KG1 (cell line): ENCODE measurements at regions not wholly inside any gene's neighbourhood (a gene's known extent, or its start where the extent isn't known, plus 50 kb on each side); places are given as distances from the start of the nearest gene placed in this dataset.
"Not testable (repeated sequence)": the region's sequence is repeated elsewhere in the genome, so short reads cannot be mapped to it uniquely, and the experiment has no call there.

Experiments used
- DNase-seq: peaks from one replicate; lab custom pipeline; 2025; lab: John Stamatoyannopoulos, UW

DNA sequence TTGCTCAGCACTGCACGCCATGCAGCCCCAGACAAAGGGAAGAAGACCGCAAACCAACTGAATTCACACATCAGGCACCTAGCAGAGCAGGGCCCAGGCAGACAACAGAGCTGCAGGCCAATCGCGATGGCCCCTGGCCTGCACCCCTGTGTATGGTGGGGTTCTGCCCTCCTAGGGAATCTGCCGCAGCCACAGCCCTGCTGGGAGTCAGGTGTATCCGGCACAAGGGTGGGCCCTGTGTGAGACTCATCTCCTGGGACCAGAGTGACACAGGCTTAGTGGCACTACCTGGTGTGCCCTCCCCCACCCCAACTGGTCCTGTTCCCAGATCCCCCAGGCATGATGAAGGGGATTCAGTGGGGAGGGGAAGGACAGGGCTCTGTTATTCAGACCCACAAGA, 122.8 kb downstream of the ATPSCKMT start:
- no peak for DNase-seq

DNA sequence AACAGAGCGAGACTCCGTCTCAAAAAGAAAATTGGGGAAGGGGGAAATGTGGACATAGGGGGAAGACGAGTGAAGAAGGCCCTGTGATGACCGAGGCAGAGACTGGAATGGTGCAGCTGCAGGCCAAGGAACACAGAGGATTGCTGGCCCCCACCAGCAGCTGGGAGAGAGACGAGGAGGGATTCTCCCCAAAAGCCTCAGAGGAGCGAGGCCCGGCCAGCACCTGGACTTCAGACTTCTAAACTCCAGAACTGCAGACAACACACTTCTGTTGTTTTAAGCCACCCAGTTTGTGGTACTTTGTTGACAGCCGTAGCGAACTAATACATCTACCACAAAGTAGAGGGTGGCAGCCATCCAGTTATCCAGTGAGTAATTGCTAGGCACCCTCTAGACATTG, 124.6 kb downstream of the ATPSCKMT start:
- DNase-seq, result no peak

DNA sequence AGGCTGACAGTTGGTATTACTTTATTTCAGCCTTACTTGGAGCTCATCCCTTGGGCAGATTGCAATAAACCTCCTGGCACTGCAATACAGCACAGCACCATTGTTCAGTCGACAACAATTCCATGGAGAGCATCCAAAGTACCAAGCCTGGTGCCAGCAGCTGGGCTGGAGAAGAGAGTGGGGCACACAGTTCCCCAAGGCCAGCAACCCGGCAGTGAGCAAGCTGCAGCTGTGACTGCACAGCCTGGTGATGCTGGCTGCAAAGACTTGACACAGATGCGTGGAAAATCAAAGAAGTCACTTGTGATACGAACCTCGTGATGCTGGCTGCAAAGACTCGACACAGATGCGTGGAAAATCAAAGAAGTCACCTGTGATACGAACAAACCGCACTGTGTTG, 125.4 kb downstream of the ATPSCKMT start:
- no peak for DNase-seq

DNA sequence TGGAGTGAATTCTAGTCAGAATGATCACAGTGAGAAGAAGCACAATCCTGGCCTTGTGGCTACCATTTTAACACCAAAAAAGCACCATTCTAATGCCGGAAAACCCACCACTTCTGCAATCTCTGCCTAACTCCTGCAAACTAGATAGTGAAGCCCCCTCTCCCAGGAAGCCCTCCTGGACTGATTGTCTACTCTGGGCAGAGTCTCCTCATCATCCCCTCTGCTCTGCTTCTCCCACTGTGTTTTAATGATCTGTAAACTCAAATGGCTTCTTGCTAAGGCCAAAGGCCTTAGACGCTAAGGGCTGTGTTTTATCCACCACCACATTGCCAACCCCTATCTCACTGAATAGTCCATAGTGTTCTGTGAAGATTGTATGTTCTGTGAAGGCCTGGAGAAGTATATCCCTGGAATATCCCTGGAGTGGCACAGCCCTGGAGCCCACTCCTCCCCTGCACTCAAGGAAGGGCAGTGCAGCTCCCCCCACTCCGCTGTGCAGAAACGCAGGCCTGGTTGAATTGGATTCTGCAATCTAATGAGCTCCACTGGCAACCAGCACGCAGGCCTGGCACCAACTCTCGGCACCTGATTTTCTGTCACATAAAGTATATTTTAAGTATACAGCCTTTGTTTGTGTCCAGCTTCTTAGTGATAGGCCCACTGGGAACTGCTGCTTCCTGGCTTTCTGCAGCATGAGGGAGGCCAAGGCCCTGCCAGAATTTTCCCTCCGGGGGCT, 126.3 kb downstream of the ATPSCKMT start:
- DNase-seq, result no peak

DNA sequence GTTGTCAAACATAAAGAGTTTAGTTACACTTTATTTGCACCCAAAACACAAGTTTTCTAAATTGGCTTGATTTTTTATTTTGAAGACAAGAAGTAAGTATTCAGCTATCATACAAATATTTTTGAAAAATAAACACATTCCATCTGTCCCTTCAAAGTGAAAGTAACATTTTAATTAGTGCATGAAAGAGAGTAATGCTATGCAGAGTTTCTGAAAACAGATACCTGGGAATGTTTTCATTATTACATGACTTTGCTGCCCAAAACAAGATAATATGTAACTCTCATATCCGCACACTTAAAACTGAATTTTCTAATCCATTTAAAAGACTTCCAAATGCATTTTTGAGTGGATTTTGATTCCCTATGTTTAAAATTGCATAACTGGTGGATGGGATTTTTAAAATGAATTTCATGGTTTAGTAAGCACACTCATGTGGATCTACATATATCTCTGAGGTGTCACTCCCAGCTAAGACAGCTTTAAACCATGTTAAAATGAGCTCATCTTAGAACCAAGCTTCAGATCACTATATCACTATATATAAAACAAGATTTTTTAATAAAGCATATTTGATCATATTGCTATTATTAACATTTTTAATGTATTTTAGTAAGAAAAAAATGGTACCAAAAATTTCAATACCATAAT, 127.5 kb downstream of the ATPSCKMT start:
- DNase-seq, result no peak

DNA sequence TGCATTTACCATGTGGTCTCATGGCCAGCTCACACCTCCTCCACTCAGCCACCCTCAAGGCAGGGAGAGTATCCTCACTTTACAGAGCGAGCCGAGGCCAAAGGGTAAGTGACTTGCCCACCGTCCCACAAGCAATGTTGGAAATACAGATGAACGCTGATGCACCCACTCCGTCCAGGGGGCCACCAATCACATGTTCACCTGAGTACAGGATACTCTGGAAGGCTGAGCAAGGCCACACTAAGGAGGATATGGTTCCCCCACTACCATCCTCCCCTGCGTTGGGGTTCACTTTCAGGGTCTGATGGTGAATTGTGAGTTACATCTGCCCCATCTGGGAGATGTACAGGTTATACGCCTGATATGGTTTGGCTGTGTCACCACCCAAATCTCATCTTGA, 128.8 kb downstream of the ATPSCKMT start:
- DNase-seq, result no peak

DNA sequence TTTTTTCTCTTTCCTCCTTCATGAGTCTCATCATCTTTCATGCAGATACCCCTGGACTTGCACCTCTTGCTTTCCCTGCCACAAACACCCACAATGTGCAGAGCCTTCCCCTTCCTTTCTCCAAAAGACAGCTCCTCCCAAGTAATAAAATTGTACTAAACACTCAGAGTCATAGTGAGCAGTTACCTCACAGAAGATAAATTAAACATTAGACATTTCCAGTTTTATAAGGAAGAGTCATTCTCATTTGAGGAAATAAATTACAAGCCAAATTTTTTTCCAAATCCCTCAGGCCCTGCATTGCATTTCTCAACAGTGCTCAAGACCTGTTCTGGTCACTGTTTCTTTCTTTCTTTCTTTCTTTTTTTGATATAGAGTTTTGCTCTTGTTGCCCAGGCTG, 131.5 kb downstream of the ATPSCKMT start:
- DNase-seq, result no peak

DNA sequence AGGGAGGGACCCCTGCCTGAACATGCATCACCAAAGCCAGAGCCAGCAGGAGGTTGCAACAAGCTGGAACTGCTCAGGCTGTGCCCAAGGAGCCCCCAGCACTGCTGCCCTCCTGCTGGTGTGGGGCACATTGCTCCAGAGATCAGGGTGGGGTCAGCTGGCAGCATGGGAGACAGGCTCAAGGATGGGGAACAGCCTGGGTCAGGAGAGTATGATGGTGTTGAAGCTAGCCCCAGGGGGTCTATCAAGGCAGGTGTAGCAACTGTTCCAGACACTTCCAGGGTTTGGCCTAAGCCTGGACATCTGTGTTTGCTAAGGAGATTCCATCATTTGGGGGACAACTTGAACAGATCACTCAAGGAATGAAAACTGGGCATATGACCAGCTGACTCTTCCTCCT, 133.1 kb downstream of the ATPSCKMT start:
- no peak for DNase-seq

DNA sequence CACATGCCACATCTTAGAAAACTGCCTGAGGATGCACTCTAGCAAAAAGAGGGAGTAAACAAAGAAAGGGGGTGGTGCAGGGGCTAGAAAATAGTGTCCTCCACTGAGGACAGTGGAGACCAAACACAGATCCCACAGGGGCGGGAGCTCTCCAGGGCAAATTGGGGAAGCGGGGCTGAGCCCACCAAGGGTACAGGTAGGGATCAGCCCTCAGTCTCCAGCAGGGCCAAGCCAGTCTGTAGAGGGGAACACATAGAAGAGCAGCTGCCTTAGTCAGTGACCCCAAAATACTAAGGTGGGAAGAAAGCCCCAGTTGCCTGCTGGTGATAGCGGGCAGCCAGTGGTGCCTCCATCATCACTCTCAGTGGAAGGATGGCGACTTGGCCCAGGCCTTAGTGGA, 134.0 kb downstream of the ATPSCKMT start:
- no peak for DNase-seq

DNA sequence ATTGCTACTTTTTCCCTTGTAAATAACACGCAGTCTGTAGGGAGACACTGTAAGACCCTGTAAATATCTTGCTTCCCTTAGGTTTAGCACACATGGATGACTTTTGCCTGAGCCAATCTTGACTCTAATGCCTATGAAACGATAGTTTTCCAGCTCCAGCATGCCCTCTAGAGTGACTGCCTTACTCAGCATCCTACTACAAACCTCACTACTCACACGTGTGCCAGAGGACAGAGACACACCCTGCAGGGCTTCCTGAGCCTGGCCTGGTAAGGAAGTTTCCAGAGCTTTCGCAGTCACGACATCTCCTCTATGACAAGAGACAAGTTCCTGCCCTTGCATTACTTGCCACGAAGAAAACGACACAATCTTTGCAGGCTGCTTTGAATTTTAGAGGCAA, 138.1 kb downstream of the ATPSCKMT start:
- no peak for DNase-seq

DNA sequence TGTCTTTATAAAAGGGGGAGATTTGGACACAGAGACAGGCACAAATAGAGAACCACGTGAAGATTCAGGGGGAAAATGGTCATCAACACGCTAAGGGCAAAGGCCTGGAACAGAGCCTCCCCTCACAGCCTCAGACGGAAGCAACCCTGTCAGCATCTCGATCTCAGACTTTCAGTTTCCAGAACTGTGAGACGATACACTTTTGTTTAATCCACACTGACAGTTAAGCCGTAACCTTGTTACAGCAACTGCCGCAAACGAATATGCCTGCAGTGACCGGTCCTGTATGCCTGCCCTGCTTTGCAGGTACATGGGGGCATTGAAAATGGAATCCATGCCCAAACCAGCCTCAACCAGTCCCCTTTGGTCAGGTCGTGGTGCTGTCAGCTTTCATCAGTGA, 139.5 kb downstream of the ATPSCKMT start:
- no peak for DNase-seq

DNA sequence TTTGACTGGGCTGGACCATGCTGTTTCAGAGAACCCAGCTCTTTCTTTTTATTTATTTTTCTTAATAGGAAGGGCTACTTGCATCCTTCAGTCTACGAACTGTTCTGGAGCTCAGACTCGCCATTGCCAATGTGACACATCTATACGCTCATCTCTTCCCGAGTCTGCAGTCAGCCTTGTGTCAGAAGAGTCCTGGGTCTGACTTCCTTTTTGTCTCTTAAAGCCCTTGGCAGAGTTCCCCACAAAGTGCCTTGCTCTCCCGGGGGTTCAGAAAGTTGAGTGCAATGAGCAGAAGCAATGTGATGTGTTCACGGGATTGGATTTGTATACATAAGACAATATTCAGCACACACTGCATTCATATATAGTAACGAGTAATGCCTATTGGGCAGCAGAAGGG, 140.4 kb downstream of the ATPSCKMT start:
- no peak for DNase-seq

DNA sequence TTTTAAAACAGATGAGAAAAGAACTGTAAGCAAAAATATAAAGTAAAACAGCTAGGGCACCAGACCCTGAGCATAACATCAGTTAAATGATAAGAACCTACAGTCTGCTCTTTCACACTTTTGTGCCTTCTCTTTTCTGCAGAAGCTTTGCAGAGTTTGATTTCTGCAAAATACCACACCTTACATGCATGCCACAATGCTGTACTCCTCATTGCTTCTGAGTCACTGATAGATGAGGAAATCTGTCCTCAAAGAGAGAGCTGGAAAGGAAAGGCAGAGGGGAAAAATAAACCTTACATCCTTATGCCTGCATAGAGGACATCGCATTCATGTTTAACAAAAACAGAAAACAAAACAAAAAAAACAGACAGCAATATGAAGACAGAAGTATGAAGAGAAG, 142.9 kb downstream of the ATPSCKMT start:
- DNase-seq, result no peak

DNA sequence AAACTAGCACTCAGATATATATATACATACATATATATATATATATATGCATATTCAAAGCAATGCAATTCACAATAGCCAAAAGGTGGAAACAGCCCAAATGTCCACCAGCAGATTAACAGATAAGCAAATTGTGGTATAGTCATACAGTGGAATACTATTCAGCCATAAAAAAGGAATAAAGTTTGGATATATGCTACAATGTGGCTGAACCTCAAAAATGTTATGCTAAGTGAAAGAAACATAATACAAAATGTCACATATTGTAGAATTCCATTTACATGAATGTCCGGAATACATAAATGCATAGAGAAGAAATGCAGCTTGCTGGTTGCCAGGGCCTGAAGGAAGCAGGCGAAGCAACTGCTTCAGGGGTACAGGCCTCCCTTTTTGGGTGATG, 143.4 kb downstream of the ATPSCKMT start:
- no peak for DNase-seq

DNA sequence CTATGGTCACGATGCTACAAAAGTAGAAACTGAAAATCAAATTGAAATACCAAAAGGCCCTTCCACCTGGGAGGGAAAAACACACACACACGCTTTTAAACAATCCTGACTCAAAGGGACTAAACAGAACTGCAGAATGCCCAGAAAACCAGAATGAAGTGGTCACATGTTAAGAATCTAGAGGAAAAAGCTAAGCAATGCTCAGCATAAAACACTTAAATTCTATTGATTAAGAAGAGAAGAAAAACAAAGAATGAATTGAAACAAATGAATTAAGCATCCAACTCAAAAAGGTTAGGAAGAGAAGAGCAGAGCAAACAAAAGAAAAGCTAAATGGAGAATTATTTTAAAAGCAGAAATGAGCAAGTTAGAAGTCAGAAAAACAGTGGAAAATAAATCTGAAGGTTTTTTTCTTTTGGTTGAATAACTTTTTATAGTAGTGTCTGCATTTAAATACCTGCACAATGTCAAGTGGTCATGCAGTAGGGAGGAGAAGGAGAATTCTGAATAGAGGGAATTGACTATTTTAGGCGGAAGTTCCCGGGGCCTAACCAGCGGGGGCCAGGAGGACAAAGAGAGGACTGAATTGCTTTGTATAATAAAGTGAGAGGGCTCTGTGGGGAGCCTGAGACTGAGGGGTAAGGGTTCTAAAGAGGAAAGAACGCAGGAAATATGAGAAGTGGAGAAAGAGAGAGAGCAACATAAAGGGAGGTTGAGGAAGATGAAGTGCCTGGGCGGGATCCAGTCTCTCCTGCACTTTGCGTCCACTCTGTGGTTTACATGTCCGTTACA, 146.8 kb downstream of the ATPSCKMT start:
- no peak for DNase-seq

DNA sequence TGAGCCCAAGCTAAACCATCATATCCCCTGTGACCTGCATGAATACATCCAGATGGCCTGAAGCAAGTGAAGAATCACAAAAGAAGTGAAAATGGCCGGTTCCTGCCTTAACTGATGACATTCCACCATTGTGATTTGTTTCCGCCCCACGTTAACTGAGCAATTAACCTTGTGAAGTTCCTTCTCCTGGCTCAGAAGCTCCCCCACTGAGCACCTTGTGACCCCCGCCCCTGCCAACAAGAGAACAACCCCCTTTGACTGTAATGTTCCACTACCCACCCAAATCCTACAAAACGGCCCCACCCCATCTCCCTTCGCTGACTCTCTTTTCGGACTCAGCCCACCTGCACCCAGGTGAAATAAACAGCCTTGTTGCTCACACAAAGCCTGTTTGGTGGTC, 147.5 kb downstream of the ATPSCKMT start:
- DNase-seq, result not testable (repeated sequence)

DNA sequence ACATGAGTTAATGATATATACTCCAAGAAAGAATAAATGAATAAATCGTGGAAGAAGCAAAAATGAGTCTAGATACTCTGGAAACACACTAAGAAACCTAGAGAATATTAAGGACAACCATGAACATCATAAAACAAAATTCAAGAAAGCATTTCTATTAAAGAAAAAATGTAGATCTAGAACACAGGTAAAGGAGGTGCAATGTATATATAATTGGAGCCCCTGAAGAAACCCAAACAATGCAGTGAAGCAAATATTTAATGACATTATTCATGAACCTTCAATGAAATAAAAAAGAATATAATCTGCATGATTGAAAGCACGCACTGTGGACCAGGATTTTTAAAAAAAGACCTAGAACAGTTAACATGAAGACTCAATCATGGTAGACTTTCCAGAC, 150.1 kb downstream of the ATPSCKMT start:
- no peak for DNase-seq

DNA sequence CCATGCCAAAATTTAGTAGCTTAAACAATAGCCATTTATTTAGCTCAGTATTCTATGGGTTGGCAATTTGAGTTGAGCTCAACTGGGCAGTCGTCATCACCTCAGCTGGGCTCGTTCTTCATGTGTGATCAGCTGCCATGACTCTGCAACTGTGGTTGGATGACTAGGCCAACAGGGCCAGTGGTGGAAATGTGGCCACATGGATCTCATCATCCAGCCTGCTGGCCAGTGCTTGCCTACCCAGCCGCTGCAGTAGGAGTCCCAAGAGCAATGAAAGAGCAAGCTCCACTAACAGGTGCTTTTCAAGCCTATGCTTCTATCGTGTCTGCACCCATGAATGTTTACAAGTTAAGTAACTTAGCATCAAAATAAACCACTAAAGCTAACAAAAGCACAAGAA, 158.0 kb downstream of the ATPSCKMT start:
- no peak for DNase-seq

DNA sequence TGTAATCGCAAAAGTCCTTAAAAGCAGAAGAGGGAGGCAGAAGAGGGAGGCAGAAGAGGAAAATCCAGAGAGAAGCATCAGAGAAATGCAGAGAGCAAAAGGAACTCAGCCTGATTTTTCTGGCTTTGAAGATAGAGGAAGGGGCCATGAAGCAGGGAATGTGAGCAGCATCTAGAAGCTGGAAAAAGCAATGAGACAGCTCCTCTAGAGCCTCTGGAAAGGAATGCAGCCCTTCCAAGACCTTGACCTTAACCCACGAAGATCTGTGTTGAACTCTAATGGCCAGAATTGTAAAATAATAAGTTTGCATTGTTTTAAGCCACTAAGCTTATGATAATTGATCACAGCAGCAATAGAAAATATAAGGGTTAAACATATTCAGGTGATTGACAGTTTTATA, 159.6 kb downstream of the ATPSCKMT start:
- no peak for DNase-seq

DNA sequence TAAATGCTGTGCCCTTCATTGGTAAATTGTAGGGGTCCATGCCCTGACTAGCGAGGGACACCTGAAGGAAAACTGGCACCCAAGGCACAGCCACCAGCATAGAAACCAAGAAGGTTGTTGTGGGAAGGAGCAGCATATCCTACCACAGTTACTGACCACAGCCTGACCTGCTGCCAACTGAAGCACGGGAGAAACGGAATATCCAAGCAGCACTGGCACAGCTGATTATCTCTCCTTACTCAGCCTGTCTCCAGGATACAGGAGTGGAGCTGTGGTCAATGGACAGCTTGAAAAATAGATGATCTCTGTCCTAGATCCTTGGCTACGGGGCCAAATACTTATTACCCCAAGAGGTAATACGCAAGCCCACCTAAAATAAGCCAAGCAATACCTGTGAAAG, 164.5 kb downstream of the ATPSCKMT start:
- no peak for DNase-seq

DNA sequence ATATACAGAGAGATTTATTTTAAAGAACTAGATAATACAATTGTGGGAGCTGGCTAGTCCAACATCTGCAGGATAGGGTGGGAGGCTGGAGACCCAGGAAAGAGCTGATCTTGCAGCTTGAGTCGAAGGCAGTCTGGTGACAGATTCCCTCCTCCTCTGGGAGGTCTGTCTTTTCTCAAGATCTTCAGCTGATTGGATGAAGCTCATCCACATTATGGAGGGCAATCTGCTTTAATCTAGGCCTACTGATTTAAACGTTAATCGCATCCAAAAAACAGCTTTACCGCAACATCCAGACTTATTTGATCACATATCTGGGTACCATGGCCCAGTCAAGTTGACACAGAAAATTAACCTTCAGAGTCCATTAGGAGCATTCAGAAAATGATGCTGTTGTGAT, 168.1 kb downstream of the ATPSCKMT start:
- DNase-seq, result no peak

DNA sequence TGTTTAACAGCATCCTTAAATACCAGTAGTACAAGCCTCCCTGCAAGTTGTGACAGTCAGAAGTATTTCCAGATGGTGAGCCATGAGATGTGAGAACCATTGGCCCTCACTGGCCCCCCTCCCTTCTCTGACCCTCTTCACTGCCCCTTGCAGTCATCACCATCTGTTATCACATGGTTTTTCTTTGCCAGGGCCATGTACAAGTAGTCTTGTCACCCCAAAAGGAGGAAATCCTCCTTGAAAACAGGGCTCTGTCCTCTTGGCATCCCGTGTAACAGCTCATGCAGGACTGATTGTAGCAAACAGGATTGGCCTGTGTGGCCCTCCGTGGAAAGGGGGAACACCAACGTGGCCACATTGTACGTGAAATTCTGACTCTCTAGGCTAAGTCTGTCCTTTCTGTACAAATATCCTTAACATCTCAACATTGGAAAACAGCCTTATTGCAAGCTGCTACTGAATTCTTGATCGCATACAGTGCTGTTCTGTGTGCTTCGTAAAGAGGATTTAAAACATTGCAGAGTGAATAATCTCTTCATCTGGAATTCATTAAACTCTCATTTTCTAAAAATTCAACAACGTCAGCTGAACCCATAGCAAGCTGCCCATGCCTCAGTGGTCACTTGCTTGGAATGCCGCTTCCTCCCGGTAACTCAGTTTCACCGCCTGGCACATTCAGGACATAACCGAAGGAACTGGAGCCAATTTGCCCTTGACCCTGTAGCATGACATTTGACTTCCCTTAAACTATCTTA, 171.7 kb downstream of the ATPSCKMT start:
- DNase-seq, result no peak
